A549 (cell line): ENCODE measurements at regions not wholly inside any gene's neighbourhood (a gene's known extent, or its start where the extent isn't known, plus 50 kb on each side); places are given as distances from the start of the nearest gene placed in this dataset.

Experiments used
- CEBPB ChIP-seq, 2 experiments: fragments of >200 bp in 1 of 2; sonication (Bioruptor Twin) in 1 of 2; formaldehyde crosslinking in 1 of 2; IDR thresholded peaks; 2 replicates each; pipeline ENCODE4 v1.6.1; 2012 to 2016
- E2F6 ChIP-seq: IDR thresholded peaks from 2 replicates; pipeline ENCODE4 v1.6.1; 2012; ENCODE audit warnings: low read depth, borderline replicate concordance
- ESRRA ChIP-seq: fragments of 150-350 bp; IDR thresholded peaks from 2 replicates; pipeline ENCODE4 v1.6.1; 2014; ENCODE audit warnings: mild to moderate bottlenecking, low read length, borderline replicate concordance
- POLR2A ChIP-seq: IDR thresholded peaks from 2 replicates; pipeline ENCODE4 v1.6.1; 2012; ENCODE audit warnings: mild to moderate bottlenecking, low read length
- RAD21 ChIP-seq, 2 experiments: fragments of >200 bp in 1 of 2; sonication (Bioruptor Twin) in 1 of 2; formaldehyde crosslinking in 1 of 2; IDR thresholded peaks in 1 of 2; conservative IDR thresholded peaks in 1 of 2; 2 replicates in 1 of 2; 3 replicates in 1 of 2; pipeline ENCODE4 v1.6.1; 2012 to 2018; ENCODE audit warnings: inconsistent platforms in 1 of 2
- TF ChIP-seq, protein P1 (sequence below): fragments of >200 bp; sonication (Bioruptor Twin); formaldehyde crosslinking; IDR thresholded peaks from 3 replicates; pipeline ENCODE4 v1.5.1; 2016

DNA sequence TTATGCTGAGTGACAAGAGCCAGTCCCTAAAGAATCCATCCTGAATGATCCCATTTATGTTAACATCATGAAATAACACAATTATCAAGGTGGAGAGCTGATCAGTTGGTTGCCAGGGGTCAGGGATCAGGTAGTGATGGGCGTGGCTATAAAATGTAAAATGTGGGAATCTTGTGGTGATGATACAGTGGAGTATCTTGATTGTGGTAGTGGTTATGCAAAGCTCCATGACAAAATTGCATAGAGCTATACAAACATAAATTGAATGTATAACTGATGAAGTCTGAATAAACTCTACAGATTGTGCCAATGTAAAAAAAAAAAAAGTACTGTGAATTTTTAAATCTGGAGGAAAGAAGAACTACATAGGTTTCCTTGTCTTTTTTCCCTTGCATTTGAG is 104.6 kb upstream of the SPATA31C2 start:
- no peak for TF ChIP-seq POLR2A
- TF ChIP-seq RAD21 (conservative IDR thresholded peaks at IDR 0.05 in 1 of 2, IDR thresholded peaks at IDR 0.05 in 1 of 2), result no peak
- TF ChIP-seq, protein P1, sequence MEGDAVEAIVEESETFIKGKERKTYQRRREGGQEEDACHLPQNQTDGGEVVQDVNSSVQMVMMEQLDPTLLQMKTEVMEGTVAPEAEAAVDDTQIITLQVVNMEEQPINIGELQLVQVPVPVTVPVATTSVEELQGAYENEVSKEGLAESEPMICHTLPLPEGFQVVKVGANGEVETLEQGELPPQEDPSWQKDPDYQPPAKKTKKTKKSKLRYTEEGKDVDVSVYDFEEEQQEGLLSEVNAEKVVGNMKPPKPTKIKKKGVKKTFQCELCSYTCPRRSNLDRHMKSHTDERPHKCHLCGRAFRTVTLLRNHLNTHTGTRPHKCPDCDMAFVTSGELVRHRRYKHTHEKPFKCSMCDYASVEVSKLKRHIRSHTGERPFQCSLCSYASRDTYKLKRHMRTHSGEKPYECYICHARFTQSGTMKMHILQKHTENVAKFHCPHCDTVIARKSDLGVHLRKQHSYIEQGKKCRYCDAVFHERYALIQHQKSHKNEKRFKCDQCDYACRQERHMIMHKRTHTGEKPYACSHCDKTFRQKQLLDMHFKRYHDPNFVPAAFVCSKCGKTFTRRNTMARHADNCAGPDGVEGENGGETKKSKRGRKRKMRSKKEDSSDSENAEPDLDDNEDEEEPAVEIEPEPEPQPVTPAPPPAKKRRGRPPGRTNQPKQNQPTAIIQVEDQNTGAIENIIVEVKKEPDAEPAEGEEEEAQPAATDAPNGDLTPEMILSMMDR, result no peak
- TF ChIP-seq E2F6, result no peak
- no peak for TF ChIP-seq CEBPB (IDR thresholded peaks at IDR 0.05)
- TF ChIP-seq ESRRA, result no peak
